NT2/D1 (cell line): ENCODE measurements at regions not wholly inside any gene's neighbourhood (a gene's known extent, or its start where the extent isn't known, plus 50 kb on each side); places are given as distances from the start of the nearest gene placed in this dataset.
"Not testable (repeated sequence)": the region's sequence is repeated elsewhere in the genome, so short reads cannot be mapped to it uniquely, and the experiment has no call there.

Source experiments
- DNase-seq: peaks from one replicate; pipeline ENCODE4 v3.0.0-alpha.2; 2011; ENCODE audit warnings: low read depth, low spot score
- H3K27me3 ChIP-seq: 2 replicates; pipeline ENCODE4 v1.6.0; 2011; ENCODE audit warnings: mild to moderate bottlenecking; ENCODE audit not compliant: insufficient read length, insufficient read depth
- H3K36me3 ChIP-seq: 2 replicates; pipeline ENCODE4 v1.6.1; 2011; ENCODE audit warnings: mild to moderate bottlenecking, low read length, mixed read lengths; ENCODE audit not compliant: insufficient read depth, insufficient read length
- H3K4me1 ChIP-seq: 2 replicates; pipeline ENCODE4 v1.5.1; 2011; ENCODE audit not compliant: insufficient read depth, insufficient read length
- H3K4me3 ChIP-seq: 2 replicates; pipeline ENCODE4 v1.5.1; 2011; ENCODE audit warnings: low read depth; ENCODE audit not compliant: insufficient read length
- H3K9ac ChIP-seq: 2 replicates; pipeline ENCODE4 v1.6.0; 2011; ENCODE audit warnings: low read depth; ENCODE audit not compliant: insufficient read length
- H3K9me3 ChIP-seq: 2 replicates; pipeline ENCODE4 v1.5.1; 2011; ENCODE audit warnings: mild to moderate bottlenecking, low read length; ENCODE audit not compliant: insufficient read depth
- SUZ12 ChIP-seq: IDR thresholded peaks from 2 replicates; pipeline ENCODE4 v1.6.1; 2011; ENCODE audit not compliant: insufficient read length, insufficient read depth; ENCODE audit errors: extremely low read depth
- YY1 ChIP-seq: IDR thresholded peaks from 2 replicates; pipeline ENCODE4 v1.6.1; 2011; ENCODE audit not compliant: insufficient read length, insufficient read depth
- ZNF274 ChIP-seq: IDR thresholded peaks from 2 replicates; pipeline ENCODE4 v1.6.1; 2011; ENCODE audit warnings: mild to moderate bottlenecking, low read depth, low read length

DNA sequence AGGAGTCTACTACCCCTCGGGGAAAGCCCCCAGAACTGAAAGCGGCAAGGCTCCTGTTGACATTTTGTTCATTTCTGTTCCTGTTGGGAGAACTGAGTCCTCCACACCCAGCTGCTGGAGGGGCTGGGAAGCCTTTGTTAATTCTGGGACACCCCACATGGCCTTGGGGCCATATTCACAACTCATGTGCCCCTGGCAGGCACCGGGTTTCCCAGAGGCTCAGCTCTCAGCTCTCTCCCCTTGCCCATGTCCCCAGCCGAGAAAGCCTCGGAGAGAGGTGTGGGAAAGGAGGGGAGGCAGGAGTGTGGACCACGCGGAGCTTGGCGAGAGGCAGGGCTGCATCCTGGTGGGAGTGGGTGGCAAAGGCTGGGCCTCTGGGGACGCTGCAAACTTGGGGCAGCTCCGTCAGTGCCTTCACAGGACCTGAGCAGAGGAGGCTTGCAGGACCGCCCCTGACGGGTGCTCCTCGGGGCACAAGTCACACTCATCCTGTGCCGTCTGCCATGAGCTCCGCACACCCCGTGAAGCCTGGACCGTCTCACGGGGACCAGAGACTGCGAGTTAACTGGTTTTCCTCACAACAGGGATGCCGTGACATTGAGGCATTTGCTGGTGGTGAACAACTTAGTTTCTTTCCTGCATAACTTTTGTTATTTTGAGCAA, 140.9 kb downstream of the DNAJB6 start:
- Histone ChIP-seq H3K4me3 (no peak overlapping the region), H3K9ac (no peak overlapping the region), H3K36me3 (no peaks in the 10 kb centered on the region), H3K27me3 (peaks cover 3% of the 10 kb centered on the region), H3K9me3 (peaks cover 18% of the 10 kb centered on the region), H3K4me1 (no peaks in the 10 kb centered on the region)
- TF ChIP-seq SUZ12 (no peak), ZNF274 (no peak), YY1 (no peak)
- DNase-seq = no peak

DNA sequence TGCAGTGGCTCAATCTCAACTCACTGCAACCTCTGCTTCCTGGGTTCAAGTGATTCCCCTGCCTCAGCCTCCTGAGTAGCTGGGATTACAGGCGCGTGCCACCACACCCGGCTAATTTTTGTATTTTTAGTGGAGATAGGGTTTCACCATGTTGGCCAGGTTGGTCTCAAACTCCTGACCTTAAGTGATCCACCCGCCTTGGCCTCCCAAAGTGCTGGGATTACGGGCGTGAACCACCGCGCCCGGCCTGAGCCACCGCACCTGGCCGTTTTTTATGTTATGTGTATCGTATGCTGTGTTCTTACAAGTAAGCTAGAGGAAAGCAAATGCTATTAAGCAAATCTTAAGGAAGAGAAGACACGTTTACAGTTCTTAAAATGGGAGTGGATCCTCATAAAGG, 141.8 kb downstream of the DNAJB6 start:
- H3K36me3 ChIP-seq, H3K4me3 ChIP-seq, H3K9ac ChIP-seq, DNase-seq, H3K27me3 ChIP-seq, H3K9me3 ChIP-seq, H3K4me1 ChIP-seq: not testable (repeated sequence)

DNA sequence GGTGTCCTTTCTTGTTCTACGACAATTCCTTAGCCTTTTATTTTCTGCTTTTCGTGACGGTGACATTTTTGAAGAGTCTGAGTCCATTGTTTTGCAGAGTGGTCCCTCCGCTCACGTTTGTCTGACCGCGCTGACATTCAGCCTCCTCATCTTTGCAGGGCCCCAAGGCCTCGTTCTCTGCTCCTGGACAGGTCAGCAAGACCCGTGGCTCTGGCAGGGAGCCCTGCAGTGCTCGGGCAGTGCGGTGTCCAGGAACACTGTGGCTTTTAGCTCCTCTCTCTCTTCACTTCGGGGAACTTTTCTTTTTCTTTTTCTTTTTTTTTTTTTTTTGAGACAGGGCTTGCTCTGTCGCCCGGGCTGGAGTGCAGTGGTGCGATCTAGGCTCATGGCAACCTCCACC, 142.5 kb downstream of the DNAJB6 start:
- Histone ChIP-seq H3K4me1 (no peaks in the 10 kb centered on the region), H3K4me3 (no peak overlapping the region), H3K27me3 (peaks cover 3% of the 10 kb centered on the region), H3K36me3 (no peaks in the 10 kb centered on the region), H3K9ac (no peak overlapping the region), H3K9me3 (peaks cover 2% of the 10 kb centered on the region)
- TF ChIP-seq SUZ12 (no peak), ZNF274 (no peak), YY1 (no peak)
- no peak for DNase-seq

DNA sequence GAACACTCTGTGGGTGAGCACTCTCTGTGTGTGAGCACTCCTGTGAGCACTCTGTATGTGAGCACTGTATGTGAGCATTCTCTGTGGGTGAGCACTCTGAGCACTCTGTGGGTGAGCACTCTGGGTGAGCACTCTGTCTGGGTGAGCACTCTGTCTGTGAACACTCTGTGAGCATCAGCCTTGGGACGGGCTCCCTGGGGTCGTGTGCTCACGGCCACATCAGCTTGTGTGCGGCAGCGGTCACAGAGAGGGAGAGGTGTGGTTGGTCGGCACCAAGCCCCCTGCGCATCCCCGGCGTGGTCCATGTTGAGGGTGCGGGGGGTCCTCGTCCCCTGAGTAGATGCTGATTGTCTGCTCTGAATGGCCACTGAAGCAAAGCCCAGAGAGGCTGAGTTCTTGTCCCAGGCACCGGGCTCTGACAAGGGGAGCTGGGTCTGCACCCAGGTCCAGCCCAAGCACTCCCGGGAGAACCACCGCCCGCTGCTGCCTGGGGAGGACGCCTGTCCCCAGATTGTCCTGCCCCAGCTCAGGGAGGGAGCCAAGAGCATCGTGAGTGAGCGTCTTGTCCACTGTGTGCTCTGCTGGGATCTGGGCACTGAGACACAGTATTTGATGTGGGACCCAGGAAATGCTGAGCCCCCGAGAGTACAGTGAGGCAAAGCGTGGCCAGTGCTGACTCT, 143.7 kb downstream of the DNAJB6 start:
- Histone ChIP-seq H3K9ac (no peak overlapping the region), H3K4me1 (no peaks in the 10 kb centered on the region), H3K36me3 (no peaks in the 10 kb centered on the region), H3K9me3 (no peaks in the 10 kb centered on the region; the same call in 1 of the 2 replicates), H3K27me3 (peaks cover 3% of the 10 kb centered on the region), H3K4me3 (no peak overlapping the region)
- DNase-seq = no peak
- TF ChIP-seq SUZ12 (no peak), YY1 (no peak), ZNF274 (no peak)

DNA sequence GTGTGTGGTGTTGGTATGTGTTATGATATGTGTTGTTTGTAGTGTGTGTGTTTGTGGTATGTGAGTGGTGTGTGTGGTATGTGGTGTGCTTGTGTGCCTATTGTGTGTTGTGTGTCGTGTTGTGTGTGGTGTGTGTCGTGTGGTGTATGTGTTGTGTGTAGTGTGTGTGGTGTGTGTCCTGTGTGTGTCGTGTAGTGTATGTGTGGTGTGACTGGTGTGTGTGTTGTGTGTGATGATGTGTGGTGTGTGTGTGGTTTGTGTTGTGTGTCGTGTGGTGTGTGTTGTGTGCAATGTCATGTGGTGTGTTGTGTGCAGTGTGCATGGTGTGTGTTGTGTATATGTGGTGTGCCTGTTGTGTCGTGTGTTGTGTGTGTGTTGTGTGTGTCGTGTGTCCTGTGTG, 144.6 kb downstream of the DNAJB6 start:
- Histone ChIP-seq H3K36me3 (no peaks in the 10 kb centered on the region), H3K4me3 (no peak overlapping the region), H3K27me3 (peaks cover 3% of the 10 kb centered on the region), H3K9me3 (no peaks in the 10 kb centered on the region; the same call in 1 of the 2 replicates), H3K9ac (no peak overlapping the region), H3K4me1 (no peaks in the 10 kb centered on the region)
- TF ChIP-seq SUZ12 (no peak), YY1 (no peak), ZNF274 (no peak)
- no peak for DNase-seq

DNA sequence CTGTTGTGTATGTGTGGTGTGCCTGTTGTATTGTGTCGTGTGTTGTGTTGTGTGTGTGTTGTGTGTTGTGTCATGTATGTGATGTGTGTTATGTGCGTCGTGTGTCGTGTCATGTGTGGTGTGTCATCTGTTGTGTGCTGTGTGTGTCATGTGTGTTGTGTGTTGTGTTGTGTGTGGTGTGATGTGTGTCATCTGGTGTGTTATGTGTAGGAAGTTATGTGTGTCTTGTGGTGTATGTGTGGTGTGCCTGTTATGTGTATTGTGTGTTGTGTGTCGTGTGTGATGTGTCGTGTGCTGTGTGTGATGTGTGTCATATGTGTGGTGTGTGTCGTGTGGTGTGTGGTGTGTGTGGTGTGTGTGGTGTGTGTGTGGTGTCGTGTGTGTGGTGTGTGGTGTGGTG, 145.2 kb downstream of the DNAJB6 start:
- Histone ChIP-seq H3K4me3 (no peak overlapping the region), H3K9me3 (no peaks in the 10 kb centered on the region; the same call in 1 of the 2 replicates), H3K27me3 (peaks cover 2% of the 10 kb centered on the region), H3K36me3 (no peaks in the 10 kb centered on the region), H3K9ac (no peak overlapping the region), H3K4me1 (no peaks in the 10 kb centered on the region)
- no peak for DNase-seq
- no peak for TF ChIP-seq SUZ12
- TF ChIP-seq ZNF274 = no peak
- TF ChIP-seq YY1 = no peak

DNA sequence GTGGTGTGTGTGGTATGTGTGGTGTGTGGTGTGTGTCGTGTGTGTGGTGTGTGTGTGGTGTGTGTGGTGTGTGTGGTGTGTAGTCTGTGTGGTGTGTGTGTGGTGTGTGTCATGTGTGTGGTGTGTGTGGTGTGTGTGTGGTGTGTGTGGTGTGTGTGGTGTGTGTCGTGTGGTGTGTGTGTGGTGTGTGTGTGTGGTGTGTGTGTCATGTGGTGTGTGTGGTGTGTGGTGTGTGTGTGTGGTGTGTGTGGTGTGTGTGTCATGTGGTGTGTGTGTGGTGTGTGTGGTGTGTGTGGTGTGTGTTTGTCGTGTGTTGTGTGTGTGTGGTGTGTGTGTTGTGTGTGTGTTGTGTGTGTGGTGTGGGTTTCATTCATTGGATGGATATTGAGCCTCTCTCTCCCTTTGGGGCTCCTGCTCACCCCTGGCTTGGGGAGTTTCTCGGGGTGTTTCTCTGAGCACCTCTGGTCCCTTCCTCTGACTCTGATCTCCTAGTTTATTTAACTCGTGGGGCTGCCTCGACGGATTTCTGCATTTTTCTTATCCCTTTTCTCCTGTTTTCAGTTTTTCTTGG, 145.8 kb downstream of the DNAJB6 start:
- Histone ChIP-seq H3K4me1 (no peaks in the 10 kb centered on the region), H3K4me3 (no peak overlapping the region), H3K9me3 (no peaks in the 10 kb centered on the region; the same call in 1 of the 2 replicates), H3K36me3 (no peaks in the 10 kb centered on the region), H3K9ac (no peak overlapping the region), H3K27me3 (no peaks in the 10 kb centered on the region)
- no peak for TF ChIP-seq ZNF274
- no peak for TF ChIP-seq YY1
- no peak for TF ChIP-seq SUZ12
- DNase-seq = no peak
